GM21360 (cell line): ENCODE measurements at regions not wholly inside any gene's neighbourhood (a gene's known extent, or its start where the extent isn't known, plus 50 kb on each side); places are given as distances from the start of the nearest gene placed in this dataset.
"Not testable (repeated sequence)": the region's sequence is repeated elsewhere in the genome, so short reads cannot be mapped to it uniquely, and the experiment has no call there.

Experiments used
- ATAC-seq: cut with Tn5 transposase; IDR thresholded peaks from one replicate; pipeline ENCODE4 v1.9.1; 2021; ENCODE audit warnings: mild to moderate bottlenecking, moderate library complexity; ENCODE audit not compliant: unreplicated experiment

DNA sequence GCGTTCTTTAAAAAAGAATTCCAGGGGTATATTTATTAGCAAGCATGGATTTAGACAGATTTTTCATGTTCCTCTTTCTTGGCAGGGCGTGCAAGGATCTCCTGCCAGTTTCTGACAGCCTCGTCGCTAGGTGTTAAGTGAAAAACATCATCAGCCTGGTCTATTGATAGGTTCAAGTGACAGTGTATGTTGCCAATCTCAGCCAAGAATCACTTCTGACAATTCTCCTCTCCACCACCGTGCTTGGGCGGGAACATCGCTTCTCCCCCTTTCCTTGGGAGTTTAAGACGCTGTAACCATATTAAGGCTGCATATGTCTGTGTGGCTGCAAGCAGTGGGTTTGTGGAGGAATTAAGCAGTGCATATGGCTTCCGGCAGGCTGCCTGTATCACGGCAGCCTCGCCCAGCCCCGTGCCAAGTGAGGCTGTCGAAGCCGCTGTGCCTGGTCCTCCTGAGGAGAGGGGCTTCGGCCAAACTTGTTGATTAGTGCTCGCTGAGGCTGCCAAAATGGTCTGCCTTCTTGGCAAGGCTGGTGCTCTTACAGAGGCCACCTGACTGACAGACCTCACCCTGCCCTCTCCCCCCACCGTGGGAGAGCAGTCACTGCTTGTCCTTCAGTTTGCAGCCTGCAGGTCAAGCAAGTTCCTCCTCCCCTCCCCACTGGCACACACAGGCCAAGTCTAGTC is 132.2 kb upstream of the MPHOSPH6 start:
- ATAC-seq = no peak

DNA sequence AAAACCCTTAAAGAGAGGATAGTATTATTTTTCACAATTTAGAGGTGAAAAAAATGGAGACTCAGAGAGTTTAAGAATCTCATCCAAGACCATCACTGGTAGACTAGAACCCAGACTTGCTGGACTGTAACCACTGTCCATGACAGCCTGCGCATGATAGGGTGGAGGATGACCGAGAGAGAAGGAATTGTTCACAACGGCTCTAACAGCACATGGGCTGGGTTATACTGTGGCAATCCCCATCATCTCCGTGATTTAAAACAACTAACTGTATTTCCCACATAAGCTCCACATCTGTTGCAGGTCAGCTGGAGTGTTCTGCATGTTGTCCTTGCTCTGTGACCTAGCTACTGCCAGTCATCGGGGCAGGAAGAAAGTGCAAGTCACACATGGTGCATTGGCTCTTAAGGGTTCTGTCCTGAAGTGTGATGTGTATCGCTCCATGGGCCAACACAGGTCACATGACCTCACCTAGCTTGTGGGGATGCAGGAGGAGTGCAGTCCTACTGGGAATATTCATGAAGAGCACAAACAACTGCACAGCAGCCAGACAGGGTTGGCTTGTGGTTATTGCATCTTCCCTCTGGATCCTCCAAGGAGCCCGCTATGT is 131.2 kb upstream of the MPHOSPH6 start:
- no peak for ATAC-seq

DNA sequence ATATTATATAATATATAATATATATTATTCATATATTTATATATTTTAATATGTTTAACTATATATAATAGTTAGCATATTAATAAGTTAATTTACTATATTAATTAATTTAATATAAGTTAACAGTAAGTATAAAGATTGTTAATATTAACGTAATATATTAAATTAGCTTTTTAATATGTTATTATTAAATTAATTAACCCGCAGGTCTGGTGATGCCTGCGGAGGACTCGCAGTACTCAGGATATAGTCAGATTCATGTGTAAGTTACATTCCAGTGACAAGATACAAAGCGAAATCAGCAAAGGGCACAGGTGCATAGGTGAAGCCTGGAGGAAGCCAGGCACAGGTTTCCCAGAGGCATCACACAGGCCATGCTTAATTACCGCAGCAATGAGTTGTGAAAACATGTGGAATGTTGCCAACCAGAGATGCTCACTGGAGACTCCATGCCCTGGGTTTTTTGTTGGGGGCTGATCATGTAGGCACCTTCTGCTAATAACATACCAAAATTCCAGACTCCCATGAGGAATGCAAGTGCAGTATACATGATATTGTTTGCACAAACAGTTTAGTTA is 130.4 kb upstream of the MPHOSPH6 start:
- no peak for ATAC-seq

DNA sequence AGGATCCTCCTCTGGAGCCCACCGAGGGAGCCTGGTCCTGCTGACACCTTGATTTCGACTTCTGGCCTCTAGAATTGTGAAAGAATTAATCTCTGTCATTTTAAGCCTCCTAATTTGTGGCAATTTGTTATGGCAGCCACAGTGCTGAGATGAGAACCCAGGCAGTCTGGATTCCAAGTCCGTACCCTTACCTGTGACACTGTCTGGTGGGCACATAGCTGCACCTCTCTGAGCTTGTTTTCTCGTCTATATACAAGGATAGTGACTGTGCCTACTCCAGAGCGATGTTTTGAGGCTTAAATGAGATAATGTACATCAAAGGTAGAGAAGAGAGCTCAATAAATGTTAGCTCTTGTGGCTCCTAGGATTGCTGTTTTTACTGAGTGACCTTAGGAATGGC is 128.4 kb upstream of the MPHOSPH6 start:
- no peak for ATAC-seq

DNA sequence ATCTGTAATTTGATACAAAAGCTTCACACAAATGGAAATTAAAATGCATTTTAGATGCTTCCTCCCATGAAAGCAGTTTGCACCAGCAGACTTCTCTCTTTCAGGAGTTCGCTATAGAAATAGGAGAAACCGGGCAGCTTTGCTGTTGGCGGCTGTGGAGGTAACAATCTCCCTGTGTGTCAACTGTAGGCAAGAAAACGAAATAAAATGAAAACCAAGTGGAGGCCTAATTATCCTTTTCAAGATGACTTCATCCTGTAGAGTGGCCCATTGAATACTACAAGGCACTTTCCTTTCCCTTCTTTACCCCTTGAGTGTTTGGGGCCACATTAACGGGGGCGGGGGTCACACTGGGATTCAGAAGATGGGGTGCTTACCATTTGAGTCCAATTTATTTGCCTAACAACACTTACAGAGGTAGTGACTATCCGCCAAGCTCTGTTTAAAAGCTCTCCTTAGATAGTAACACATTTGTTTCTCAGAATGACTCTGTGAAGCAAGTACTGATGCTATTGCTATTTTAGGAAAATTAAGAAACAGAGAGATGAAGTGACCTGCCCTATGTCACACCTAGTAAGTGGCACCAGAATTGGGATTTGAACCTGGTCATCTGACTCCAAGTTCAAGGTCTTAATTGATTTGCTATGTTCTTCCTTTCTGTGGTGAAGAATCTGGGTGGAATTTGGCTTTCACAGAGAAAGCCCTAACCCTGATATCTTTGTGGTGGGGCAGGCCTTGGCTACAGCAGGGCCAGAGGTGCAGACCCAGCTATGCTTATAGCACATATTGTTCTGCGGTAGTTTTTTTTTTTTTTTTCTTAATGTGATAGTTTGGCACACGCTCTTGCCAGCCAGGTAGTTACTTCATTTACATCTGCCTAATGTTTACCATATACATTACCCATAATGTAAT is 125.5 kb upstream of the MPHOSPH6 start:
- no peak for ATAC-seq

DNA sequence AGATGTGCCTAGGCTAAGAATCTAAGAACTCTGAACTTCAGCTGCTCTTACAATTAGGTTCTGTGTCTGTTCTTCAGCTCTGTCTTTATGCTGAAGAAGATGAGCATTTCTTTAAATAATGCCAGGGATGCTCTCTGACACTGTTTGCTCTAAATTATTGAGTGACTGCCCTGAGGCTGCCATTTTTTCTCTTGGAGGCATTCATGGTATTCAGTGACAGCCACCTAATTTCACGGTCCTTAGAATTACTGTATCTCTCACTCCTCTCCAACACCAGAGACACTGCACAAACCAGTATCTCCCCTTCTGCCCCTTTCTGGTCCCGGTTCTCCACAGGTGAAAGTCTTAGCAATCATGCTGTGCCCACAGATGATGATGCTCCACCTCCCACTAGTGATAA is 123.6 kb upstream of the MPHOSPH6 start:
- ATAC-seq = no peak

DNA sequence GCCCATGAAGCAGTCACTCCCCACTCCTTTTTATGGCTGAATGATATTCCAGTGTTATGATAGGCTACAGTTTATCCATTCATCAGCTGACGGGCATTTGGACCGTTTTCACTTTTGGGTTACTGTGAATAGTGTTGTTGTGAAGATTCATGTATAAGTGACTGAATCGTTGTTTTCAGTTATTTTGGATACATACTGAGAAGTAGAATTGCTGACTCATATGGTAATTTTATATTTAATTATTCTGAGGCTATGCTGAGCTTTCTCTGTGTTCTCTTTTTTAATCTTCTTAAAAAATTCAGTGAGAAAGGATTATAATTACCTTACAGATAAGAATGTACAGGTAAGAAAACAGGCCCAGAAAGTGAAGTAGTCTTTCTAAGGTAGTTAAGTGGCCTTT is 117.9 kb upstream of the MPHOSPH6 start:
- no peak for ATAC-seq

DNA sequence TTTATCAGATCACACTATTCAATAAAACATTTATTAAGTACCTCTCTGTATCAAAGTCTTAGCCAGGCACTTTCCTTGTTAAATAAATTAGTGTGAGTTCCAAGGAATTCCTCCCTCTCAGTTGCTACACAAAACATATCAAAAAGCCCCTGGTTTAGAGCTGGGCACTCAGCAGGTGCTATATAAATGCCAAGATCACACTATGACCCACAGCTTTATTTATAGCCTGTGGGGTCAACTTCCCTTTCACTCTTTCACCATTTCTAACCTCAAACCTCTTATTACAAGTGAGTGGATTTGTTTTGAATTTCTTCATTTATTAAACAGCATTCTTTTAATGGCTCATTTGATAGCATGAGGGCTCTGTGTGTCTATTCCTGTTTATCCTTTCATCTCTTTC is 112.6 kb upstream of the MPHOSPH6 start:
- no peak for ATAC-seq

DNA sequence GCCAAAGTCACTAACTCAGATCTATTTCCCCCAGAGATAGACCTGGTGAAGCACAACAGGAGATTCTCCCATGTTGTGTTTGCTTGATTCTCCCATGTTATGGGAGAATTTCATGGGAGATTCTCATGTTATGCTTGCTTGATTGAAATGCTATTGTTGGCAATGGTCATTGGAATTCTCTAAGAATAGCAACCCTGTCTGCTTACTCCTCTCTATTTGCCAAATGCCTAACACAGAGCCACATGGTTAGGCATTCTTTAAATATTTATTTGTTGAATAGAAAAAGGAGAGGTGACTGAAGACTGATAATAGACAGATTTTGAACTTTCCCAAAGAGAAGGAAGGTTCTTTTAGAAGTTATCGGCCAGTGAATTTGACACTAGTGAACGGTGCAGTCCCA is 111.5 kb upstream of the MPHOSPH6 start:
- no peak for ATAC-seq

DNA sequence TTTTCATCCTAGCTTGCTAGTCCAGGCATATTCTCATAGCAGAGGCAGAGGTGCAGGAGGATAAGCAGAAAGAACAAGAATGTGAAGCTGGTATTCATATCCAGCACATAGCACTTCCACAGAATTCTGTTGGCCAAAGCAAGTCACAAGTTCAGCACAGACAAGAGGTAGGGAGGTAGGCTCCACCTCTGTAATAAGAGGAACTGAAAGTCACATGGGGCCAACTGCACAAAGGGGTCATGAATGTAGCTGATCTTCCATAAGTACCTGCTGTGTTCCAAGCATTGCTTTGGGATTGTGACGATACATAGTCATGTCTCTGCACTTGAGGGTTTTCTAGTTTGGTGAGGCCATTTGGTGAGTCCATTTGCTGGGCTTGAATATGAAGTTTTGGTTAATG is 110.8 kb upstream of the MPHOSPH6 start:
- ATAC-seq = peak; percentile 54

DNA sequence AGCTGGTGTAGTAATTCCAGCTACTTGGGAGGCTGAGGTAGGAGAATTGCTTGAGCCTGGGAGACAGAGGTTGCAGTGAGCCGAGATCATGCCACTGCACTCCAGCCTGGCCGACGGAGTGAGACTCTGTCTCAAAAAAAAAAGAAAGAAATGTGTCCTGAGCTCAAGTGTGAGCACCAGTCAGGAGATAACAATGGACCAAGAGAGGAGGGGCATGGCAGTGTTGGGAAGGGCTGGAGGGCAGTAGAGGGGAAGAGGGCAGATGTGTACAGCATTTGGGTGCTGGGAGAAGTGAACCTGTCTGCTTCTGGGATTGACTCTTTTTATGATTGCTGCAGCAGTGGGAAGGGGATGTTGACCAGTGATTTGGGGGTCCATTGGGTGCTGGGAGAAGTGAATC is 105.3 kb upstream of the MPHOSPH6 start:
- not testable (repeated sequence) for ATAC-seq

DNA sequence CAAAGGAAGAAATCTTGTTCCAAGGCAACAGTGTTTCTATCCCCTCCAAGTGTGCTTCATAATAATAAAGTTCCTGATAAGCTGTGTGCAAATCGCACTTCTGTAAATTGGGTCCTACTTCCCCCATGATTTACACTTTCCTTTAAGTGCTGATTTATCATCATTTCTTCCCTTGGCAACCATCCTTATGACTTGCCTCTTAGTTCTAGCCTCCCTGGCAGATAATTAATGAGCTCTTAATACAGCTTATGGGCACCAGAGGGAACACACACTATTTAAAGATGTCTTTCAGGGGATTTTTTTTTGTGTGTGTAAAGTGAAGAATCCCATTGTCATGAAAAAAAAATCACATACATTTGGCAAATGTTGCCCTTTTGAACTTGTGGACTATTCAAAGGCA is 101.6 kb upstream of the MPHOSPH6 start:
- ATAC-seq = no peak

DNA sequence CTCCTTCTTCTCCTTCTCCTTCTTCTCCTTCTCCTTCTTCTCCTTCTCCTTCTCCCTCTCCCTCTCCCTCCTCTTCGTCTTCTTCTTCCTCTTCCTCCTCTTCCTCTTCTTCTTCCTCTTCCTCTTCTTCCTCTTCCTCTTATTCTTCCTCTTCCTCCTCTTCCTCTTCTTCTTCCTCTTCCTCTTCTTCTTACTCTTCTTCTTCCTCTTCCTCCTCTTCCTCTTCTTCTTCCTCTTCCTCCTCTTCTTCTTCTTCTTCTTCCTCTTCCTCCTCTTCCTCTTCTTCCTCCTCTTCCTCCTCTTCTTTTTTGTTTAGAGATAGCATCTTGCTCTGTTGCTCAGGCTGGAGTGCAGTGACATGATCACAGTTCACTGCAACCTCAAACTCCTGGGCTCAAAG is 97.7 kb upstream of the MPHOSPH6 start:
- not testable (repeated sequence) for ATAC-seq

DNA sequence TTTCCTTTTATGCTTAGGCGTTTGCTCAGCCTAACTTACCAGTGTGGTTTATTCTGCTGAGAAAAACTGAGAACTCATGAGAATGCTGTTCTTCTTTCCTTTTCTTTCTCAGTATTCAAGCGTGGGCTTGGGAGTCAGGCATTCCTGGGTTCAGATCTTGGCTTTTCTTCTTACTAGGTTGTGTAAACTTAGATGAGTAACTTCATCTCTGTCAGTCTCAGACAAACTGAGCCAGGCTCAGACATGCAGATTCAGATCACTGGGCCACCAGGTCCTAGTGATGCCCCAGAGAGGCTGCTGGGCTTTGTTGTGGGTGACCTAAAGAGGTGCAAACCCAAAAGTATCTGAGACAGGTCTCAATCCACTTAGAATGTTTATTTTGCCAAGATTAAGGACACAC is 95.8 kb upstream of the MPHOSPH6 start:
- ATAC-seq = no peak

DNA sequence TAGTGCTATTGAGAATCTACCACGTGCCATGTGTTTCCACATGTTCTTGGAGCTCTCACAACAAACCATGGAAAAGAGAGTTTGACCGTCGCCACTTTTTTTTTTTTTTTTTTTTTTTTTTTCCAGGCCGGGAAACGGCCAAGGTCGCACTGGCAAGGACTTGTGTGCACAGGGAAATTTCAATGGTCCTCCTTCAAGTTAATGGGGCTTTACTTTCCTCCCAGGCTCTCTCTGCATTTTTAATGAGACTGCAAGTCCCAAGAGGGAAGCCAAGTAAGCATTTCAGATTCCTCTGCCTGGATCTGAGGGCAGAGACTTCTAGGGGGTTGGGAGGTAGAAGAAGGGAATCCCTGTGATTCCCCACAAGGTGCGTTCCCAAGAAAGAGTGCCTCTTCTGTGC is 94.7 kb upstream of the MPHOSPH6 start:
- no peak for ATAC-seq

DNA sequence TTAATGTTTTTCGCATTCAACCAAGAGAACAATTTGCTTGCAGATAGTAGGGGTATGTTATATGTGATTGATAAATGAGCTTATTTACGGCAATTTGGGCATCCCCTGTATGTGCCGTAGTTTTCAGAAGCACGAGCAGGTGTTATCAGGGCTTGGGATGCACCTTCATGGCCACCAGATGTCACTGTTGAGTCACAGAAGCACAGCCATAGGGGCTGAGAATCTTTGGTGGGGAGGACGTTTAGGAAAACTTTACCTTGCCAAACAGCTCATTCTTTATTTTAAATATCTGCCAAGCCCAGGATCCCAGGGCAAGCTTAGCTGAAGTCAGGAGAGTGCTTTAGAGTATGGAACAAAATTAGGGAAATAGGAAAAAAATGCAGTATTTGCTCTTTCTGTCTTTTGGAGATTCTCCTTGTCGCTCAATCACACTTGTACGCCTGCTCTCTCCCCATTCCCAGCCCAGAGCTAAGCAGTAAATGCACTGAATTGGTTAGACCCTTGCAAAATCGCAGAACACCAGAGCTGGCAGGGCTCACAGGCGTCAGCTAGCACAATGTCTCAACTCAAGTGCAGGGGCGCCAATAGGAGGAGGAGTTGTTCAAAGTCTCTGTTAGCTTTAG is 93.6 kb upstream of the MPHOSPH6 start:
- ATAC-seq = peak; percentile 59

DNA sequence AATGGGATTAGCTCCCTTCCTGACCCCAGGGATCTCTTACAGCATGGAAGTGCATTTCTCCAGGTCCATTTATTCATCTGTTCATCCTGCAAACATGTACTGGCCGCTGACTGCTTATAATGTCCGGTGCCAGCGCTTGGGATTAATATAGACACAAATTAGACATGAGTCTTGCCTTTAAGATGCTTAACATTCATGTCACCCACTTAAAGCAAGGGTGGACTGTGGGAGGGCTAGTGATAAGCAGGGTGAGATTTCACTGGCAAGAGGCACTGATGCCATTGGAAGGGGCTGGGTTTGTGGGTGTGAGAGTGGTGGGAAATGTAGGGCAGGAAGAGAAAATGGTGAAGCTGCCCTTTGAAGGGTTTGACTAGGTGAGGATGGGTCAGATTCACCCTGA is 92.2 kb upstream of the MPHOSPH6 start:
- no peak for ATAC-seq

DNA sequence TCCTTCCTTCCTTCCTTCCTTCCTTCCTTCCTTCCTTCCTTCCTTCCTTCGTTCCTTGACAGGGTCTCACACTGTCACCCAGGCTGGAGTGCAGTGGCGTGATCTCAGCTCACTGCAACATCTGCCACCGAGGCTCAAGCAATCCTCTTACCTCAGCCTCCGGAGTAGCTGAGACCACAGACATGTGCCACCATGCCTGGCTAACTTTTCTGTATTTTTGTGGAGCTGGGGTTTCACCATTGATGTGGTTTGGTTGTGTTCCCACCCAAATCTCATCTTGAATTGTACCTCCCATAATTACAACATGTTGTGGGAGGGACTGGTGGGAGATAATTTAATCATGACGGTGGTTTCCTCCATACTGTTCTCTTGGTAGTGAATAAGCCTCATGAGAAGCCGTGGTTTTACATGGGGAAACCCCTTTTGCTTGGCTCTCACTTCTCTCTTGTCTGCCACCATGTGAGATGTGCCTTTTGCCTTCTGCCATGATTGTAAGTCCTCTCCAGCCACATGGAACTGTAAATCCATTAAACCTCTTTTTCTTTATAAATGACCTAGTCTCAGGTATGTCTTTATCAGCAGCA is 90.3 kb upstream of the MPHOSPH6 start:
- no peak for ATAC-seq

DNA sequence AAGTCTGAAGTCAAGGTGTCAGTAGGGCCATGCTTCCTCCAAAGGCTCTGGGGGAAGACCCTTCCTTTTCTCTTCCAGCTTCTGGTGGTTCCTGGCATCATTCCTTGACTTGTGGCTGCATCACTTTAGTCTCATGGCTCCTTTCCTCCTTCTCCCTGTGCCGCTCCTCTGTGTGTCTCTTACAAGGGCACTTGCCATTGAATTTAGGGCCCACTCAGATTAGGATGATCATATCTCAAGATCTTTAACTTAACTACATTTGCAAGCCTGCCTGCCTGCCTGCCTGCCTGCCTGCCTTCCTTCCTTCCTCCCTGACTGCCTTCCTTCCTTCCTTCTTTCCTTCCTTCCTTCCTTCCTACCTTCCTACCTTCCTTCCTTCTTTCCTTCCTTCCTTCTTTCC is 89.7 kb upstream of the MPHOSPH6 start:
- no peak for ATAC-seq

DNA sequence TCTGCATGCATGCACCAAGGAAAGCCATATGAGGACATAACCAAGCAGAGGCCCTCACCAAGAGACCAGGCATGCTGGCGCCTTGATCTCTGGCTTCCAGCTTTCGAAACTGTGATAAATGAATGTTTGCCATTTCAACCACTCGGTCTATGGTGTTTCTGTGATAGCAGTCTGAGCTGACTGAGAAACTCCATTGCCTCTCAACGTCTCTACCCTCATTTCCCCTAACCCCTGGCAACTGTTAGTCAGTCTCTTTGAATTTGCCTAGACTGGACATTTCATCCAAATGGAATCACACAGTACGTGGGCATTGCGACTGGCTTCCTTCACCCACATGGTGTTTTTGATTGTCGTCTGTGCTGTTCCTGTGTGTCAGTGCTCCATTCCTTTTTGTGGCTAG is 88.0 kb upstream of the MPHOSPH6 start:
- no peak for ATAC-seq

DNA sequence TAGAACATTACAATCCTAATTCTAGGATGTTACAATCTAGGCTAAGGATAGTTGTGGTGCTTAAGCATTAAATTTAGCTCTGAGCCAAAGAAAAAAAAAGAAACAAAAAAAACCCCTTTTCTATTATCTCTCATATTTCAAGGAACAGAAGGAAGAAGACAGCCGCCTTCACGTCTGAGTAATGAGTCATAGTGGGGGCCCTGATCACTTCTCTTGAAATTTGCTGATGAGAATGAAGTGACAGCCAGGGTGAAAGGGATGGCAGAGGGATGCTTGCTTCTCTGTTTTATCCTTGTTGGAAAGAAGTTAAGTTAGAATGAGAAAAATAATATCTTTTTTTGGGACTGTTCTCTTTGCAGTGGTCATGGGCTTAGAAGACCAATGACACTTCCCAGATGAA is 82.6 kb upstream of the MPHOSPH6 start:
- ATAC-seq = no peak
